MM.1S (cell line): ENCODE measurements at regions not wholly inside any gene's neighbourhood (a gene's known extent, or its start where the extent isn't known, plus 50 kb on each side); places are given as distances from the start of the nearest gene placed in this dataset.

ENCODE experiments used
- DNase-seq: peaks from one replicate; pipeline ENCODE4 v3.0.0-alpha.2; 2015
- H2AFZ ChIP-seq: fragments of 300-600 bp; sonication (generic); 2 replicates; pipeline ENCODE4 v1.6.0; 2016; ENCODE audit warnings: antibody characterized with exemption, low read length
- H3F3A ChIP-seq: fragments of 300-600 bp; sonication (generic); 2 replicates; pipeline ENCODE4 v1.6.1; 2016; ENCODE audit warnings: mild to moderate bottlenecking, antibody characterized with exemption, low read length, moderate library complexity, mixed read lengths; ENCODE audit not compliant: insufficient read depth
- H3K27ac ChIP-seq: fragments of 300-600 bp; sonication (generic); 2 replicates; pipeline ENCODE4 v1.5.1; 2016; ENCODE audit warnings: mild to moderate bottlenecking, low read length
- H3K27me3 ChIP-seq: fragments of 300-600 bp; sonication (generic); replicated peaks from 2 replicates; pipeline ENCODE4 v1.6.0; 2016; ENCODE audit warnings: low read length; ENCODE audit not compliant: insufficient read depth
- H3K36me3 ChIP-seq: fragments of 300-600 bp; sonication (generic); replicated peaks from 2 replicates; pipeline ENCODE4 v1.6.1; 2016; ENCODE audit warnings: mild to moderate bottlenecking, low read length, mixed read lengths; ENCODE audit not compliant: insufficient read depth
- H3K4me1 ChIP-seq: fragments of 300-600 bp; sonication (generic); 2 replicates; pipeline ENCODE4 v1.6.1; 2016; ENCODE audit warnings: low read length, mixed read lengths
- H3K4me2 ChIP-seq: fragments of 300-600 bp; sonication (generic); 2 replicates; pipeline ENCODE4 v1.6.0; 2016; ENCODE audit warnings: low read depth, low read length
- H3K4me3 ChIP-seq: fragments of 300-600 bp; sonication (generic); 2 replicates; pipeline ENCODE4 v1.5.1; 2016; ENCODE audit warnings: low read length, mixed read lengths
- H3K79me2 ChIP-seq: fragments of 300-600 bp; sonication (generic); 2 replicates; pipeline ENCODE4 v1.6.1; 2016; ENCODE audit warnings: mixed run types, low read length, mixed read lengths
- H3K9ac ChIP-seq: fragments of 300-600 bp; sonication (generic); 2 replicates; pipeline ENCODE4 v1.6.1; 2016; ENCODE audit warnings: low read length, mixed read lengths
- H3K9me2 ChIP-seq: fragments of 300-600 bp; sonication (generic); replicated peaks from 2 replicates; pipeline ENCODE4 v1.6.1; 2016; ENCODE audit warnings: mild to moderate bottlenecking, low read length, mixed read lengths; ENCODE audit not compliant: insufficient read depth
- H3K9me3 ChIP-seq: fragments of 300-600 bp; sonication (generic); replicated peaks from 2 replicates; pipeline ENCODE4 v1.6.1; 2016; ENCODE audit warnings: mild to moderate bottlenecking, low read length, mixed read lengths; ENCODE audit not compliant: insufficient read depth
- H4K20me1 ChIP-seq: fragments of 300-600 bp; sonication (generic); 2 replicates; pipeline ENCODE4 v1.6.1; 2016; ENCODE audit warnings: mild to moderate bottlenecking, low read length, moderate library complexity, mixed read lengths; ENCODE audit not compliant: insufficient read depth
- EZH2 ChIP-seq: fragments of 300-600 bp; sonication (generic); optimal IDR thresholded peaks from 2 replicates; pipeline ENCODE3; 2017; ENCODE audit warnings: low read depth, mild to moderate bottlenecking, antibody characterized with exemption, low read length, mixed read lengths
- EZH2phosphoT487 ChIP-seq: fragments of 300-600 bp; sonication (generic); IDR thresholded peaks from 2 replicates; pipeline ENCODE4 v1.6.1; 2018; ENCODE audit warnings: antibody characterized with exemption, low read length
- TF ChIP-seq, protein P1 (sequence below): fragments of 300-600 bp; sonication (generic); IDR thresholded peaks from 2 replicates; pipeline ENCODE4 v1.5.1; 2016; ENCODE audit warnings: antibody characterized with exemption, low read length, mixed read lengths

- Histone ChIP-seq H3K27me3 (no peaks in the 10 kb centered on the region), H3K9me2 (no peaks in the 10 kb centered on the region), H3K36me3 (no peaks in the 10 kb centered on the region), H3F3A (no peaks in the 10 kb centered on the region), H3K27ac (no peak overlapping the region), H3K4me1 (no peaks in the 10 kb centered on the region), H4K20me1 (no peaks in the 10 kb centered on the region), H3K9ac (no peak overlapping the region), H2AFZ (no peak overlapping the region), H3K79me2 (no peaks in the 10 kb centered on the region), H3K9me3 (no peaks in the 10 kb centered on the region), H3K4me2 (no peak overlapping the region), H3K4me3 (no peak overlapping the region)
- no peak for DNase-seq
- TF ChIP-seq, protein P1, sequence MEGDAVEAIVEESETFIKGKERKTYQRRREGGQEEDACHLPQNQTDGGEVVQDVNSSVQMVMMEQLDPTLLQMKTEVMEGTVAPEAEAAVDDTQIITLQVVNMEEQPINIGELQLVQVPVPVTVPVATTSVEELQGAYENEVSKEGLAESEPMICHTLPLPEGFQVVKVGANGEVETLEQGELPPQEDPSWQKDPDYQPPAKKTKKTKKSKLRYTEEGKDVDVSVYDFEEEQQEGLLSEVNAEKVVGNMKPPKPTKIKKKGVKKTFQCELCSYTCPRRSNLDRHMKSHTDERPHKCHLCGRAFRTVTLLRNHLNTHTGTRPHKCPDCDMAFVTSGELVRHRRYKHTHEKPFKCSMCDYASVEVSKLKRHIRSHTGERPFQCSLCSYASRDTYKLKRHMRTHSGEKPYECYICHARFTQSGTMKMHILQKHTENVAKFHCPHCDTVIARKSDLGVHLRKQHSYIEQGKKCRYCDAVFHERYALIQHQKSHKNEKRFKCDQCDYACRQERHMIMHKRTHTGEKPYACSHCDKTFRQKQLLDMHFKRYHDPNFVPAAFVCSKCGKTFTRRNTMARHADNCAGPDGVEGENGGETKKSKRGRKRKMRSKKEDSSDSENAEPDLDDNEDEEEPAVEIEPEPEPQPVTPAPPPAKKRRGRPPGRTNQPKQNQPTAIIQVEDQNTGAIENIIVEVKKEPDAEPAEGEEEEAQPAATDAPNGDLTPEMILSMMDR, result no peak
- no peak for TF ChIP-seq EZH2phosphoT487
- TF ChIP-seq EZH2, result no peak
Observed at GRCh38 chr7:131800531-131800930, 244.1 kb upstream of the PODXL start.

GRCh38 chr7:131800008-131800407 is 243.6 kb upstream of the PODXL start:
- Histone ChIP-seq H3K27me3 (no peaks in the 10 kb centered on the region), H3K4me1 (no peaks in the 10 kb centered on the region), H4K20me1 (no peaks in the 10 kb centered on the region), H3K9ac (no peak overlapping the region), H2AFZ (no peak overlapping the region), H3F3A (no peaks in the 10 kb centered on the region), H3K79me2 (no peaks in the 10 kb centered on the region), H3K9me2 (no peaks in the 10 kb centered on the region), H3K4me2 (no peak overlapping the region), H3K4me3 (no peak overlapping the region), H3K27ac (no peak overlapping the region), H3K9me3 (no peaks in the 10 kb centered on the region), H3K36me3 (no peaks in the 10 kb centered on the region)
- no peak for DNase-seq
- no peak for TF ChIP-seq EZH2phosphoT487
- TF ChIP-seq, protein P1, result no peak
- no peak for TF ChIP-seq EZH2

DNA sequence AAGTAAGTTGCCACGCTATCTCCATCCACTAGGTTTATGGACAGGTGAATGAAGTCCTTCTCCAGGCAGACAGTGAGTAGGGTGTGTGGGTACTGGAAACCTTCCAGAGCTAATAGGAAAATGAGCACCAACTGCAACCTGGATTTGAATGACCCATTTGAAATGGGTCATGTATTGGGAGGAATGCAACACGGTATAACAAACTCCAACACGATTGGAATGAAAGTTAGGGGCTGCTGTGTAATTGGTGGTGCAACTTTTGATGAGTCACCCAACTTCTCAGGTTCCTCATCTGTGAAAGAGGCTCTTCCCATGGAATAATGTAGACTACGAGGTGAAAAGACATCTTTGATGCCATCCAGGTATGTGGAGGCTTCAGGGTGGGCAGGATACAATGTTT is 241.4 kb upstream of the PODXL start:
- no peak overlapping the region for H3K4me2 ChIP-seq
- H3K36me3 ChIP-seq, result no peaks in the 10 kb centered on the region
- H3K9ac ChIP-seq, result no peak overlapping the region
- H3F3A ChIP-seq, result no peaks in the 10 kb centered on the region
- H2AFZ ChIP-seq, result no peak overlapping the region
- H3K4me3 ChIP-seq, result no peak overlapping the region
- no peaks in the 10 kb centered on the region for H4K20me1 ChIP-seq
- no peaks in the 10 kb centered on the region for H3K4me1 ChIP-seq
- H3K79me2 ChIP-seq, result no peaks in the 10 kb centered on the region
- H3K27me3 ChIP-seq, result no peaks in the 10 kb centered on the region
- no peak for TF ChIP-seq EZH2phosphoT487
- TF ChIP-seq, protein P1, result no peak
- no peak for TF ChIP-seq EZH2
- H3K9me3 ChIP-seq, result no peaks in the 10 kb centered on the region
- no peak for DNase-seq
- H3K27ac ChIP-seq, result no peak overlapping the region
- H3K9me2 ChIP-seq, result no peaks in the 10 kb centered on the region

DNA sequence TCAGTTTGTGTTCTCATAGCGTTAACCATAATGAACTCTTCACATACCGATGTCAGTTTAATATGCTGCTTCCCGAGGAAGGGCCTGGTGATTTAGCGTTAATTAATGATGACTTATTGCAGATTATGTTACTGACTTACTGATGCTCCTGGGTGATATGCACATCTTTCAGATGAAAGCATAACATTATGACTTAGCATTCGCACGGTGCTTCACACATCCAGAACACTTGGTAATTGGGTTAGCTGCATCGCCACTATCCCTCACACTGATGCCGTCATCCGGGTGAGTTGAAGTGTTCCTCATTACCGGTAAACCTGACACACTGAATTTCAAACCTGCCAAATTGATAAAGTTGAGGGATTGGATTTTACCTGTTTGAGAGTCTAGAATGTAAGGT is 239.0 kb upstream of the PODXL start:
- DNase-seq, result no peak

More for the DNA sequence above, 239.0 kb upstream of the PODXL start:
- TF ChIP-seq EZH2, result no peak
- TF ChIP-seq, protein P1, result no peak
- TF ChIP-seq EZH2phosphoT487, result no peak
- no peak overlapping the region for H3K27ac ChIP-seq
- H4K20me1 ChIP-seq, result no peaks in the 10 kb centered on the region
- H3K4me1 ChIP-seq, result no peaks in the 10 kb centered on the region
- no peak overlapping the region for H3K9ac ChIP-seq
- no peaks in the 10 kb centered on the region for H3F3A ChIP-seq
- no peaks in the 10 kb centered on the region for H3K79me2 ChIP-seq
- H3K4me3 ChIP-seq, result no peak overlapping the region
- H3K36me3 ChIP-seq, result no peaks in the 10 kb centered on the region
- H3K9me2 ChIP-seq, result no peaks in the 10 kb centered on the region
- no peaks in the 10 kb centered on the region for H3K27me3 ChIP-seq
- no peaks in the 10 kb centered on the region for H3K9me3 ChIP-seq
- H2AFZ ChIP-seq, result no peak overlapping the region
- no peak overlapping the region for H3K4me2 ChIP-seq
